Activated T-helper 1 cell treated with anti-CD3 and anti-CD28 coated beads, Interleukin-12 subunit alpha, Interleukin-12 subunit beta, Interleukin-2, Interleukin-4 antibody, amounts not matched to agents 30 ng/mL and 10 ng/mL and 1 ng/mL, durations not matched to agents 14 hours and 24 hours and 36 hours (primary cell): ENCODE measurements at regions not wholly inside any gene's neighbourhood (a gene's known extent, or its start where the extent isn't known, plus 50 kb on each side); places are given as distances from the start of the nearest gene placed in this dataset.

Source experiments
- DNase-seq: peaks from one replicate; pipeline ENCODE4 v3.0.0; 2021; ENCODE audit warnings: low spot score
- H3K27ac Mint-ChIP-seq: one replicate; pipeline ENCODE4 v1.8.0; 2021; ENCODE audit warnings: mild to moderate bottlenecking, mixed read lengths
- H3K27me3 Mint-ChIP-seq: one replicate; pipeline ENCODE4 v1.8.0; 2022; ENCODE audit warnings: mild to moderate bottlenecking, moderate library complexity, mixed read lengths; ENCODE audit not compliant: insufficient read depth
- H3K36me3 Mint-ChIP-seq: one replicate; pipeline ENCODE4 v1.8.0; 2021; ENCODE audit warnings: low read depth, mixed read lengths
- H3K4me1 Mint-ChIP-seq: one replicate; pipeline ENCODE4 v1.8.0; 2021; ENCODE audit warnings: low read depth, mixed read lengths
- H3K4me3 Mint-ChIP-seq: one replicate; pipeline ENCODE4 v1.8.0; 2021; ENCODE audit warnings: mild to moderate bottlenecking, moderate library complexity, mixed read lengths
- H3K9me3 Mint-ChIP-seq: one replicate; pipeline ENCODE4 v1.8.0; 2021; ENCODE audit warnings: mixed read lengths
- intact Hi-C: fragments of 100-400 bp; cut with micrococcal nuclease; formaldehyde crosslinking; loops from one replicate; pipeline ENCODE4 v1.15.1; 2024

GRCh38 chr17:79400989-79401703 is 209.7 kb downstream of the RBFOX3 start:
- Mint-ChIP-seq H3K9me3 (no peaks in the 10 kb centered on the region), H3K4me1 (peaks cover 12% of the 10 kb centered on the region), H3K27ac (no peak overlapping the region), H3K4me3 (peak overlapping the region; percentile 77), H3K36me3 (no peaks in the 10 kb centered on the region), H3K27me3 (peaks cover 13% of the 10 kb centered on the region)
- intact Hi-C loops = loop anchor here (1.0 kb wide), 2 partner anchors 10 to 307 kb away; no protein-coding TSS in a partner anchor
- DNase-seq = peak; percentile 59

- no peaks in the 10 kb centered on the region for H3K9me3 Mint-ChIP-seq
- no peaks in the 10 kb centered on the region for H3K36me3 Mint-ChIP-seq
- H3K4me1 Mint-ChIP-seq = peaks cover 12% of the 10 kb centered on the region
- peaks cover 11% of the 10 kb centered on the region for H3K27me3 Mint-ChIP-seq
- intact Hi-C loops = loop anchor here (10.0 kb wide), 1 partner anchor 215 kb away; no protein-coding TSS in a partner anchor
- no peak overlapping the region for H3K27ac Mint-ChIP-seq
- DNase-seq = no peak
- H3K4me3 Mint-ChIP-seq = no peak overlapping the region
Observed at GRCh38 chr17:79399610-79400144, 211.2 kb downstream of the RBFOX3 start.

- Mint-ChIP-seq H3K4me1 (peaks cover 12% of the 10 kb centered on the region), H3K9me3 (no peaks in the 10 kb centered on the region), H3K4me3 (no peak overlapping the region), H3K36me3 (no peaks in the 10 kb centered on the region), H3K27ac (no peak overlapping the region), H3K27me3 (peaks cover 12% of the 10 kb centered on the region)
- no peak for DNase-seq
- intact Hi-C loops = loop anchor here (10.0 kb wide), 1 partner anchor 214 kb away; no protein-coding TSS in a partner anchor
Observed at GRCh38 chr17:79398441-79398840, 212.4 kb downstream of the RBFOX3 start.

GRCh38 chr17:79396696-79397095 is 214.2 kb downstream of the RBFOX3 start:
- Mint-ChIP-seq H3K9me3 (no peaks in the 10 kb centered on the region), H3K27ac (no peak overlapping the region), H3K4me3 (no peak overlapping the region), H3K27me3 (peaks cover 16% of the 10 kb centered on the region), H3K4me1 (peaks cover 12% of the 10 kb centered on the region), H3K36me3 (no peaks in the 10 kb centered on the region)
- no peak for DNase-seq
- intact Hi-C loops = loop anchor here (10.0 kb wide), 1 partner anchor 212 kb away; no protein-coding TSS in a partner anchor

- no peak for DNase-seq
- Mint-ChIP-seq H3K36me3 (no peaks in the 10 kb centered on the region), H3K4me3 (no peak overlapping the region), H3K27ac (no peak overlapping the region), H3K9me3 (no peaks in the 10 kb centered on the region), H3K27me3 (peaks cover 11% of the 10 kb centered on the region), H3K4me1 (peaks cover 2% of the 10 kb centered on the region)
- intact Hi-C loops = loop anchor here (10.0 kb wide), 1 partner anchor 211 kb away; no protein-coding TSS in a partner anchor
Observed at GRCh38 chr17:79395545-79395944, 215.3 kb downstream of the RBFOX3 start.

- Mint-ChIP-seq H3K4me3 (no peak overlapping the region), H3K4me1 (no peaks in the 10 kb centered on the region), H3K27me3 (peaks cover 8% of the 10 kb centered on the region), H3K27ac (no peak overlapping the region), H3K9me3 (no peaks in the 10 kb centered on the region), H3K36me3 (no peaks in the 10 kb centered on the region)
- DNase-seq = no peak
- intact Hi-C loops = loop anchor here (10.0 kb wide), 1 partner anchor 210 kb away; no protein-coding TSS in a partner anchor
Observed at GRCh38 chr17:79395066-79395465, 215.8 kb downstream of the RBFOX3 start.

GRCh38 chr17:79393358-79394052 is 217.3 kb downstream of the RBFOX3 start:
- intact Hi-C loops = loop anchor here (10.0 kb wide), 1 partner anchor 209 kb away; no protein-coding TSS in a partner anchor
- Mint-ChIP-seq H3K27me3 (peaks cover 8% of the 10 kb centered on the region), H3K36me3 (no peaks in the 10 kb centered on the region), H3K27ac (no peak overlapping the region), H3K9me3 (no peaks in the 10 kb centered on the region), H3K4me1 (no peaks in the 10 kb centered on the region), H3K4me3 (no peak overlapping the region)
- peak; percentile 43 for DNase-seq

- Mint-ChIP-seq H3K27me3 (peaks cover 10% of the 10 kb centered on the region), H3K36me3 (no peaks in the 10 kb centered on the region), H3K9me3 (no peaks in the 10 kb centered on the region), H3K4me3 (no peak overlapping the region), H3K27ac (no peak overlapping the region), H3K4me1 (no peaks in the 10 kb centered on the region)
- intact Hi-C loops = loop anchor here (1.0 to 10.0 kb wide), 4 partner anchors 208 to 373 kb away; no protein-coding TSS in a partner anchor
- no peak for DNase-seq
Observed at GRCh38 chr17:79392598-79392997, 218.3 kb downstream of the RBFOX3 start.

GRCh38 chr17:79391376-79392233 is 219.2 kb downstream of the RBFOX3 start:
- no peaks in the 10 kb centered on the region for H3K4me1 Mint-ChIP-seq
- intact Hi-C loops = loop anchor here (1.0 to 10.0 kb wide), 6 partner anchors 10 to 372 kb away; no protein-coding TSS in a partner anchor
- no peaks in the 10 kb centered on the region for H3K36me3 Mint-ChIP-seq
- DNase-seq = peak; percentile 43
- H3K9me3 Mint-ChIP-seq = no peaks in the 10 kb centered on the region
- H3K4me3 Mint-ChIP-seq = no peak overlapping the region
- H3K27ac Mint-ChIP-seq = no peak overlapping the region
- H3K27me3 Mint-ChIP-seq = peaks cover 12% of the 10 kb centered on the region

- Mint-ChIP-seq H3K27me3 (peaks cover 12% of the 10 kb centered on the region), H3K9me3 (no peaks in the 10 kb centered on the region), H3K27ac (no peak overlapping the region), H3K4me3 (no peak overlapping the region), H3K4me1 (no peaks in the 10 kb centered on the region), H3K36me3 (no peaks in the 10 kb centered on the region)
- DNase-seq = no peak
- intact Hi-C loops = loop anchor here (10.0 kb wide), 1 partner anchor 205 kb away; no protein-coding TSS in a partner anchor
Observed at GRCh38 chr17:79389896-79390295, 221.0 kb downstream of the RBFOX3 start.

GRCh38 chr17:79388556-79389295 is 222.1 kb downstream of the RBFOX3 start:
- H3K4me3 Mint-ChIP-seq = no peak overlapping the region
- H3K36me3 Mint-ChIP-seq = no peaks in the 10 kb centered on the region
- no peak for DNase-seq
- intact Hi-C loops = no loop called here
- H3K4me1 Mint-ChIP-seq = no peaks in the 10 kb centered on the region
- peaks cover 12% of the 10 kb centered on the region for H3K27me3 Mint-ChIP-seq
- H3K27ac Mint-ChIP-seq = no peak overlapping the region
- H3K9me3 Mint-ChIP-seq = no peaks in the 10 kb centered on the region

GRCh38 chr17:79387783-79388182 is 223.1 kb downstream of the RBFOX3 start:
- no peaks in the 10 kb centered on the region for H3K9me3 Mint-ChIP-seq
- peaks cover 9% of the 10 kb centered on the region for H3K27me3 Mint-ChIP-seq
- no peak overlapping the region for H3K27ac Mint-ChIP-seq
- H3K4me1 Mint-ChIP-seq = no peaks in the 10 kb centered on the region
- H3K4me3 Mint-ChIP-seq = no peak overlapping the region
- intact Hi-C loops = no loop called here
- H3K36me3 Mint-ChIP-seq = no peaks in the 10 kb centered on the region
- no peak for DNase-seq
